Smooth muscle cell (in vitro differentiated cells): ENCODE measurements at regions not wholly inside any gene's neighbourhood (a gene's known extent, or its start where the extent isn't known, plus 50 kb on each side); places are given as distances from the start of the nearest gene placed in this dataset.
"Not testable (repeated sequence)": the region's sequence is repeated elsewhere in the genome, so short reads cannot be mapped to it uniquely, and the experiment has no call there.

Experiments
- DNase-seq: peaks from one replicate; lab custom pipeline; 2025; ENCODE audit not compliant: unreplicated experiment; lab: John Stamatoyannopoulos, UW
- H2AFZ ChIP-seq: fragments of 200-600 bp; sonication (generic); 2 replicates; pipeline ENCODE4 v1.6.0; 2016; ENCODE audit warnings: antibody characterized with exemption, low read depth, mild to moderate bottlenecking
- H3F3A ChIP-seq: fragments of 200-600 bp; sonication (generic); 2 replicates; pipeline ENCODE4 v1.6.0; 2017; ENCODE audit warnings: antibody characterized with exemption, low read depth
- H3K27ac ChIP-seq: fragments of 200-600 bp; sonication (generic); 2 replicates; pipeline ENCODE4 v1.5.1; 2016; ENCODE audit warnings: low read depth, mild to moderate bottlenecking
- H3K27me3 ChIP-seq: fragments of 200-600 bp; sonication (generic); 2 replicates; pipeline ENCODE4 v1.6.1; 2016; ENCODE audit warnings: low read depth, mild to moderate bottlenecking
- H3K36me3 ChIP-seq: fragments of 200-600 bp; sonication (generic); 2 replicates; pipeline ENCODE4 v1.5.1; 2016; ENCODE audit warnings: low read depth
- H3K4me1 ChIP-seq: fragments of 200-600 bp; sonication (generic); 2 replicates; pipeline ENCODE4 v1.5.1; 2016; ENCODE audit warnings: low read depth
- H3K4me2 ChIP-seq: fragments of 200-600 bp; sonication (generic); 2 replicates; pipeline ENCODE4 v1.6.0; 2016; ENCODE audit warnings: mild to moderate bottlenecking
- H3K4me3 ChIP-seq: fragments of 200-600 bp; sonication (generic); 2 replicates; pipeline ENCODE4 v1.5.1; 2016; ENCODE audit warnings: mild to moderate bottlenecking
- H3K79me2 ChIP-seq: fragments of 200-600 bp; sonication (generic); 2 replicates; pipeline ENCODE4 v1.6.0; 2016; ENCODE audit warnings: low read depth, mild to moderate bottlenecking
- H3K9ac ChIP-seq: fragments of 200-600 bp; sonication (generic); 2 replicates; pipeline ENCODE4 v1.6.0; 2016; ENCODE audit warnings: low read depth
- H3K9me3 ChIP-seq: fragments of 200-600 bp; sonication (generic); replicated peaks from 2 replicates; pipeline ENCODE4 v1.5.1; 2016; ENCODE audit warnings: low read depth
- H4K20me1 ChIP-seq: fragments of 200-600 bp; sonication (generic); 2 replicates; pipeline ENCODE4 v1.6.0; 2016; ENCODE audit warnings: low read depth
- WGBS: methylation state at CpG from one replicate; pipeline ENCODE4 v1.1.7; 2016; ENCODE audit warnings: low lambda C conversion rate; 5-methylcytosine and 5-hydroxymethylcytosine counted together
- TF ChIP-seq, protein P1 (sequence below): fragments of 200-600 bp; sonication (generic); IDR thresholded peaks from 2 replicates; pipeline ENCODE4 v1.5.1; 2017; ENCODE audit warnings: borderline replicate concordance, mild to moderate bottlenecking, antibody characterized with exemption; ENCODE audit not compliant: insufficient read depth, poor library complexity, severe bottlenecking

DNA sequence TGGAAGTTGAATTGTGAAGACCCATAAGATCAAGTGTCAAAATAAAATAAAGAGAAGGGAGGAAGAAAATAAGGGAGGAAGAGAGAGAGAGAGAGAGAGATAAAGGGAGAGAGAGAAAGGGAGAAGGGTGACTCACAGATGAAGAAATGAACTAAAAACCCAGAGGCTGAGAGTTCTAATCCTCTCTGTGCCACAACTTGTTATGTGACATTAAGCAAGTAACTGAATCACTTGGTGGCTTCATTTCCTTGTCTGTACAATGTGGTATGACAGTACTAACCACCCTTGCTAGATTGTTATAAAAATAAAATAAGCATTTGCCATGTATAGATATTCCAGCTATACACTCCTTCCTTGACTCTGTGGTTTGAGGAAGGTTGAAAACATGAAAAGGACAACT, 189.0 kb upstream of the FRMD6 start:
- no peak overlapping the region for H3K27ac ChIP-seq
- H3K79me2 ChIP-seq: no peaks in the 10 kb centered on the region
- H3K27me3 ChIP-seq: no peaks in the 10 kb centered on the region
- no peaks in the 10 kb centered on the region for H3F3A ChIP-seq
- H3K4me2 ChIP-seq: no peak overlapping the region
- TF ChIP-seq, protein P1, sequence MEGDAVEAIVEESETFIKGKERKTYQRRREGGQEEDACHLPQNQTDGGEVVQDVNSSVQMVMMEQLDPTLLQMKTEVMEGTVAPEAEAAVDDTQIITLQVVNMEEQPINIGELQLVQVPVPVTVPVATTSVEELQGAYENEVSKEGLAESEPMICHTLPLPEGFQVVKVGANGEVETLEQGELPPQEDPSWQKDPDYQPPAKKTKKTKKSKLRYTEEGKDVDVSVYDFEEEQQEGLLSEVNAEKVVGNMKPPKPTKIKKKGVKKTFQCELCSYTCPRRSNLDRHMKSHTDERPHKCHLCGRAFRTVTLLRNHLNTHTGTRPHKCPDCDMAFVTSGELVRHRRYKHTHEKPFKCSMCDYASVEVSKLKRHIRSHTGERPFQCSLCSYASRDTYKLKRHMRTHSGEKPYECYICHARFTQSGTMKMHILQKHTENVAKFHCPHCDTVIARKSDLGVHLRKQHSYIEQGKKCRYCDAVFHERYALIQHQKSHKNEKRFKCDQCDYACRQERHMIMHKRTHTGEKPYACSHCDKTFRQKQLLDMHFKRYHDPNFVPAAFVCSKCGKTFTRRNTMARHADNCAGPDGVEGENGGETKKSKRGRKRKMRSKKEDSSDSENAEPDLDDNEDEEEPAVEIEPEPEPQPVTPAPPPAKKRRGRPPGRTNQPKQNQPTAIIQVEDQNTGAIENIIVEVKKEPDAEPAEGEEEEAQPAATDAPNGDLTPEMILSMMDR: no peak
- H2AFZ ChIP-seq: peak overlapping the region; percentile 19
- no peaks in the 10 kb centered on the region for H3K36me3 ChIP-seq
- no peak for DNase-seq
- no peaks in the 10 kb centered on the region for H3K4me1 ChIP-seq
- H4K20me1 ChIP-seq: no peaks in the 10 kb centered on the region
- no peak overlapping the region for H3K9ac ChIP-seq
- H3K4me3 ChIP-seq: no peak overlapping the region
- H3K9me3 ChIP-seq: no peaks in the 10 kb centered on the region

DNA sequence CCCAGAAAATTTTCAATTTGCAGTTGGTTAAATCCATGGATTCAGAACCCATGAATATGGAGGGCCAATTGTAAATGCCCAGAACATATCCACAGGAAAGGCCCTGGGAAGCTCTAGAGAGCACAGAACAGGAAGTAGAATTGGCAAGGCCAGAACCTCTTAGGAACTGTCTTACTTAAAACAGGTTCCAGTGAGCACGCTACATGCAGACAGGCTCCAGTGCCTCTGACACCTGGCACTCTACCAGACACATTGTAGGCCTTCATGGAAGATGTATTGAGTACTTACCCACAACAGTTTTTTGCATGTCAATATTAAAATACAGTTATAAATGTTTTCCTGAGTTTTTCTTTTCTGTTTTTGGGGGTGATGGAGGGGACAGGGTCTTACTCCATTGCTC, 188.2 kb upstream of the FRMD6 start:
- no peaks in the 10 kb centered on the region for H3K79me2 ChIP-seq
- H2AFZ ChIP-seq: no peak overlapping the region
- H3K9ac ChIP-seq: no peak overlapping the region
- DNase-seq: no peak
- 93% methylated on average over 1 of the region's 1 CpG for WGBS
- H3K4me2 ChIP-seq: no peak overlapping the region
- H3K4me1 ChIP-seq: no peaks in the 10 kb centered on the region
- no peaks in the 10 kb centered on the region for H3K36me3 ChIP-seq
- no peaks in the 10 kb centered on the region for H3K9me3 ChIP-seq
- no peak overlapping the region for H3K27ac ChIP-seq
- no peaks in the 10 kb centered on the region for H4K20me1 ChIP-seq
- no peak overlapping the region for H3K4me3 ChIP-seq
- TF ChIP-seq, protein P1: no peak
- H3K27me3 ChIP-seq: no peaks in the 10 kb centered on the region
- H3F3A ChIP-seq: no peaks in the 10 kb centered on the region

DNA sequence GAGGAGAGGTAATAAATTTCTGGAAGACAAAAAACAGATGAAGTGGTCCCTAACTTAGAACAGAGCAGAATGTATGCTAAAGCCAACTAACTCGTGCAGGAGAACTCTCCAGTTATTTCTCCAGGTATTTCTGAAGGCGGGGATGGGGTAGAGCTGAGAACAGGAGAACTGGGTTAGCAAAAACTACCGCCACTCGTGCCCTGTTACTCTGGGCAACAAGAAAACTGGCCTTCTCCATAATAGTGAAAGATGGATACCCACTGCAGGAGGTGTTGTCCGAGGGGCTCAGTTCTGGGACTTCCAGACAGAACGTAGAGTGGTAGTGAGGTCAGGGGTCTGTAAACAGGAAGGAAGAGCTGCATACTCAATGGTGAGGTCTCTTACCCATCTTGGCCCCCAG, 187.3 kb upstream of the FRMD6 start:
- TF ChIP-seq, protein P1: no peak
- WGBS: 88% methylated on average over 6 of the region's 6 CpGs
- no peak overlapping the region for H3K27ac ChIP-seq
- H4K20me1 ChIP-seq: no peaks in the 10 kb centered on the region
- H3K36me3 ChIP-seq: no peaks in the 10 kb centered on the region
- no peaks in the 10 kb centered on the region for H3K4me1 ChIP-seq
- H2AFZ ChIP-seq: no peak overlapping the region
- no peaks in the 10 kb centered on the region for H3K27me3 ChIP-seq
- no peak overlapping the region for H3K4me3 ChIP-seq
- no peaks in the 10 kb centered on the region for H3K9me3 ChIP-seq
- no peak overlapping the region for H3K9ac ChIP-seq
- no peaks in the 10 kb centered on the region for H3F3A ChIP-seq
- H3K79me2 ChIP-seq: no peaks in the 10 kb centered on the region
- no peak overlapping the region for H3K4me2 ChIP-seq
- DNase-seq: no peak

DNA sequence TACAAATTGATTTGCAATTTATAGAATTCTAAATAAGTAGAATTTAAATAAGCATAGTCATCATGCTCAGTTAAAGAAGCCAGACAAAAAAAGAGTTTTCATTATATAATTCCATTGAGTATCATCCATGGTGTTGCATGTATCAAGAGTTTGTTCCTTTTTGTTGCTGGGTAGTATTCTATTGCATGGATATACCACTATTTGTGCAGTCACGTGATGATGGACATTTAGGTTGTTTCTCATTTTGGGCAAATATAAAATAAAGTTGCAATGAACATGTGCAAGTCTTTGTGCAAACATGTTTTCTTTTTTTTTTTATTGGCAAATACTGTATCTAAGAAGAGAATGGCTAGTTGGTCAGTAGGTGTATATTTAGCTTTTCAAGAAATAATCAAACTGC, 186.2 kb upstream of the FRMD6 start:
- Histone ChIP-seq H3K4me1 (no peaks in the 10 kb centered on the region), H3K4me2 (no peak overlapping the region), H3K79me2 (no peaks in the 10 kb centered on the region), H3K4me3 (no peak overlapping the region), H3K9ac (no peak overlapping the region), H3F3A (no peaks in the 10 kb centered on the region), H3K27ac (no peak overlapping the region), H2AFZ (no peak overlapping the region), H3K36me3 (no peaks in the 10 kb centered on the region), H4K20me1 (no peaks in the 10 kb centered on the region), H3K27me3 (no peaks in the 10 kb centered on the region), H3K9me3 (no peaks in the 10 kb centered on the region)
- TF ChIP-seq, protein P1: no peak
- no peak for DNase-seq
- WGBS: 98% methylated on average over 1 of the region's 1 CpG

DNA sequence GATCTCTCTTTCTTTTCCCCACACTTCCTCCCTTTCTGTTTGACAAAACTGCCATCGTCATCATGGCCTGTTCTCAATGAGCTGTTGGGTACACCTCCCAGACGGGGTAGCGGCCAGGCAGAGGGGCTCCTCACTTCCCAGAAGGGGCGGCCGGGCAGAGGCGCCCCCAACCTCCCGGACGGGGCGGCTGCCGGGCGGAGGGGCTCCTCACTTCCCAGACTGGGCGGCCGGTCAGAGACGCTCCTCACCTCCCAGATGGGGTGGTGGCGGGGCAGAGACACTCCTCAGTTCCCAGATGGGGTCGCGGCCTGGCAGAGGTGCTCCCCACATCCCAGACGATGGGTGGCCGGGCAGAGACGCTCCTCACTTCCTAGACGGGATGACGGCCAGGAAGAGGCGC, 184.3 kb upstream of the FRMD6 start:
- not testable (repeated sequence) for H2AFZ ChIP-seq, H3K27ac ChIP-seq, H3K4me2 ChIP-seq, H3K4me3 ChIP-seq, H4K20me1 ChIP-seq, DNase-seq, H3K9me3 ChIP-seq, H3K36me3 ChIP-seq, H3F3A ChIP-seq, H3K4me1 ChIP-seq, H3K27me3 ChIP-seq, H3K79me2 ChIP-seq, H3K9ac ChIP-seq
- 99% methylated on average over 23 of the region's 23 CpGs for WGBS
